KBM-7 (cell line): ENCODE measurements at regions not wholly inside any gene's neighbourhood (a gene's known extent, or its start where the extent isn't known, plus 50 kb on each side); places are given as distances from the start of the nearest gene placed in this dataset.
A peak's percentile ranks its signal among the peaks of the same experiment; 100 is the strongest.

Source experiments
- DNase-seq: peaks from one replicate; pipeline ENCODE4 v3.0.0-alpha.2; 2015
- in situ Hi-C: fragments of 300-500 bp; cut with MboI; formaldehyde crosslinking; loops from 2 replicates; pipeline ENCODE4 v1.14.3; 2020; ENCODE audit warnings: low sequenced_read_pairs, low pct_unique_long_range_greater_than_20kb, mixed read lengths

GRCh38 chr5:10856683-10857337 lies 95.8 kb upstream of the DAP start:
- in situ Hi-C loops = no loop called here
- peak; percentile 68 for DNase-seq

GRCh38 chr5:10856071-10856470 lies 95.0 kb upstream of the DAP start:
- in situ Hi-C loops = no loop called here
- no peak for DNase-seq

GRCh38 chr5:10854506-10855277 lies 93.7 kb upstream of the DAP start:
- peak; percentile 87 for DNase-seq
- in situ Hi-C loops = no loop called here

GRCh38 chr5:10853154-10853553 lies 92.1 kb upstream of the DAP start:
- in situ Hi-C loops = no loop called here
- DNase-seq = no peak

GRCh38 chr5:10849278-10849677 lies 88.2 kb upstream of the DAP start:
- in situ Hi-C loops = no loop called here
- no peak for DNase-seq

- in situ Hi-C loops = no loop called here
- no peak for DNase-seq
These were observed 83.0 kb upstream of the DAP start for GRCh38 chr5:10844016-10844415.

GRCh38 chr5:10842823-10843222 lies 81.8 kb upstream of the DAP start:
- DNase-seq = no peak
- in situ Hi-C loops = no loop called here

GRCh38 chr5:10839916-10840599 lies 79.0 kb upstream of the DAP start:
- no peak for DNase-seq
- in situ Hi-C loops = no loop called here

GRCh38 chr5:10839118-10839517 lies 78.1 kb upstream of the DAP start:
- in situ Hi-C loops = no loop called here
- no peak for DNase-seq

GRCh38 chr5:10838038-10838437 lies 77.0 kb upstream of the DAP start:
- in situ Hi-C loops = no loop called here
- no peak for DNase-seq

- in situ Hi-C loops = no loop called here
- no peak for DNase-seq
These were observed 76.0 kb upstream of the DAP start for GRCh38 chr5:10836986-10837385.

- DNase-seq = no peak
- in situ Hi-C loops = no loop called here
These were observed 73.7 kb upstream of the DAP start for GRCh38 chr5:10834695-10835094.

GRCh38 chr5:10832987-10833386 lies 72.0 kb upstream of the DAP start:
- DNase-seq = no peak
- in situ Hi-C loops = no loop called here

- in situ Hi-C loops = no loop called here
- DNase-seq = no peak
These were observed 71.4 kb upstream of the DAP start for GRCh38 chr5:10832421-10832820.

GRCh38 chr5:10831419-10831818 lies 70.4 kb upstream of the DAP start:
- in situ Hi-C loops = no loop called here
- no peak for DNase-seq

GRCh38 chr5:10828241-10828640 lies 67.2 kb upstream of the DAP start:
- no peak for DNase-seq
- in situ Hi-C loops = no loop called here

GRCh38 chr5:10827571-10827970 lies 66.5 kb upstream of the DAP start:
- no peak for DNase-seq
- in situ Hi-C loops = no loop called here

GRCh38 chr5:10826971-10827370 lies 65.9 kb upstream of the DAP start:
- in situ Hi-C loops = no loop called here
- no peak for DNase-seq

GRCh38 chr5:10825897-10826644 lies 65.0 kb upstream of the DAP start:
- peak; percentile 28 for DNase-seq
- in situ Hi-C loops = no loop called here

- in situ Hi-C loops = no loop called here
- no peak for DNase-seq
These were observed 51.2 kb upstream of the DAP start for GRCh38 chr5:10812218-10812617.
